ENCODE measurements at regions not wholly inside any gene's neighbourhood (a gene's known extent, or its start where the extent isn't known, plus 50 kb on each side); places are given as distances from the start of the nearest gene placed in this dataset.

DNA sequence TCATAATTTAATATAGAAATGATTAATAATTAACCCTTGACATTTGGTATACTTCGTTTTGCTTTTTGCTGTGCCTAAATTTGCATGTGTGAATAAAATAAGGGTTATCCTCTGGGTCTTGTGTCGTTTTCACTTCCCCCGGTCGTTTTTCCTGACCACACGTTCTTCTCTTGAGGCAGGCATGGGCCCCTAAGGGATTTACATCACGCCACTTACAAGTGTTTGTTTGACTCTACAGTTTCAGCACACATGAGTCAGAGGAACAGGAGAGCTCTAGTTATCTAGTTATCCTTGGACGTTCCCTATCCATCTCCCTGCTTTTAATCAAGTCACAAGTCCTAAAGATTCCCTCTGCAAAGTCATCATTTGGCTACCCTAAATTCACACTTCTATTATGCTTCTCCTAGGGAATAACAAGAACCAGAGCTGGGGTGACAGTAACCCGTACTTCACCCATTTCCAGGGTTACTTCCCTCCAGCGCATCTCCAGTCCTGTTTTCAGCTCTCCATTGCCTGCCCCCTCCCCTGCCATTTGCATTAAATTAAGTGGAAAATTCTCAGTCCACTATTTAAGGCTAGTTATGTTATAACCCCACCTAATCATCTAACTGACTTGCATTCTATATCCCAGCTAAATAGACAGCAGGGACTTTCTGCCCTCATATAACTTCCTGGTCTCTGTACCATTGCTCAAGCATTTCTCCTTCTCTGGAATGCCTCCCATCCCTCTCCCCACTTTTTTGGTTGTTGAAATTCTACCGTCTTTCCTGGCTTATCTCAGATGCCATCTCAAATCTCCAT is 206.9 kb downstream of the PTEN start:
- TF ChIP-seq TEAD4 (IDR thresholded peaks at IDR 0.05; ENCODE audit: low read depth, low read length) (no peak), GTF2F1 (IDR thresholded peaks at IDR 0.05; ENCODE audit: borderline replicate concordance, low read depth, low read length) (no peak), NRF1 (IDR thresholded peaks at IDR 0.05; ENCODE audit: low read depth, low read length) (no peak), POLR2A (IDR thresholded peaks at IDR 0.05; ENCODE audit: control extremely low read depth in 1 of 2, low read depth in 2 of 2, low read length in 2 of 2) (no peak)
- TF ChIP-seq, protein P1, sequence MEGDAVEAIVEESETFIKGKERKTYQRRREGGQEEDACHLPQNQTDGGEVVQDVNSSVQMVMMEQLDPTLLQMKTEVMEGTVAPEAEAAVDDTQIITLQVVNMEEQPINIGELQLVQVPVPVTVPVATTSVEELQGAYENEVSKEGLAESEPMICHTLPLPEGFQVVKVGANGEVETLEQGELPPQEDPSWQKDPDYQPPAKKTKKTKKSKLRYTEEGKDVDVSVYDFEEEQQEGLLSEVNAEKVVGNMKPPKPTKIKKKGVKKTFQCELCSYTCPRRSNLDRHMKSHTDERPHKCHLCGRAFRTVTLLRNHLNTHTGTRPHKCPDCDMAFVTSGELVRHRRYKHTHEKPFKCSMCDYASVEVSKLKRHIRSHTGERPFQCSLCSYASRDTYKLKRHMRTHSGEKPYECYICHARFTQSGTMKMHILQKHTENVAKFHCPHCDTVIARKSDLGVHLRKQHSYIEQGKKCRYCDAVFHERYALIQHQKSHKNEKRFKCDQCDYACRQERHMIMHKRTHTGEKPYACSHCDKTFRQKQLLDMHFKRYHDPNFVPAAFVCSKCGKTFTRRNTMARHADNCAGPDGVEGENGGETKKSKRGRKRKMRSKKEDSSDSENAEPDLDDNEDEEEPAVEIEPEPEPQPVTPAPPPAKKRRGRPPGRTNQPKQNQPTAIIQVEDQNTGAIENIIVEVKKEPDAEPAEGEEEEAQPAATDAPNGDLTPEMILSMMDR (IDR thresholded peaks at IDR 0.05; ENCODE audit: control extremely low read depth in 1 of 3, insufficient read depth in 1 of 3, low read depth in 1 of 3, low read length in 3 of 3), result no peak
- TF ChIP-seq, protein P2, sequence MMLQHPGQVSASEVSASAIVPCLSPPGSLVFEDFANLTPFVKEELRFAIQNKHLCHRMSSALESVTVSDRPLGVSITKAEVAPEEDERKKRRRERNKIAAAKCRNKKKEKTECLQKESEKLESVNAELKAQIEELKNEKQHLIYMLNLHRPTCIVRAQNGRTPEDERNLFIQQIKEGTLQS (IDR thresholded peaks at IDR 0.05; ENCODE audit: insufficient read depth, low read depth, low read length), result no peak

Measured in H1 (cell line).